SK-N-SH (cell line): ENCODE measurements at regions not wholly inside any gene's neighbourhood (a gene's known extent, or its start where the extent isn't known, plus 50 kb on each side); places are given as distances from the start of the nearest gene placed in this dataset.

Source experiments
- CTCF ChIA-PET: fragments of 300-600, 350-600 bp; formaldehyde crosslinking; extraction: SDS; loops from one replicate; lab custom pipeline; 2021; lab: Yijun Ruan, JAX
- POLR2A ChIA-PET: fragments of 350-600 bp; sonication (Branson Sonifier 250); formaldehyde crosslinking; extraction: SDS; loops from one replicate; lab custom pipeline; 2020; ENCODE audit warnings: antibody characterized with exemption, inconsistent platforms; lab: Yijun Ruan, JAX
- DNase-seq: peaks from one replicate; pipeline ENCODE4 v3.0.0; 2012
- H2AFZ ChIP-seq: fragments of 200-600 bp; sonication (generic); 2 replicates; pipeline ENCODE4 v1.8.1; 2016; ENCODE audit warnings: antibody characterized with exemption, mild to moderate bottlenecking, low read depth
- H3F3A ChIP-seq: fragments of 200-600 bp; sonication (generic); replicated peaks from 2 replicates; pipeline ENCODE3; 2016; ENCODE audit warnings: antibody characterized with exemption, mild to moderate bottlenecking; ENCODE audit not compliant: insufficient read depth
- H3K27ac ChIP-seq, 2 experiments: fragments of 200-500 bp in 1 of 2; fragments of 200-600 bp in 1 of 2; sonication (Bioruptor generic) in 1 of 2; sonication (generic), shearing (Covaris generic) in 1 of 2; 2 replicates each; pipeline versions ENCODE4 v1.5.1 to v1.6.1; 2014 to 2016; ENCODE audit warnings: low read depth in 2 of 2, inconsistent platforms in 1 of 2, low read length in 1 of 2, mild to moderate bottlenecking in 1 of 2, mixed read lengths in 1 of 2
- H3K27me3 ChIP-seq: fragments of 200-600 bp; sonication (generic), shearing (Covaris generic); 2 replicates; pipeline ENCODE4 v1.6.1; 2016; ENCODE audit warnings: mixed run types; ENCODE audit not compliant: insufficient read depth
- H3K36me3 ChIP-seq, 2 experiments: fragments of 200-500 bp in 1 of 2; fragments of 200-600 bp in 1 of 2; sonication (Bioruptor generic) in 1 of 2; sonication (generic) in 1 of 2; replicated peaks in 1 of 2; 2 replicates each; pipeline versions ENCODE3 to v1.5.1; 2014 to 2016; ENCODE audit warnings: low read length in 1 of 2, mild to moderate bottlenecking in 1 of 2; ENCODE audit not compliant: insufficient read depth in 2 of 2, control insufficient read depth in 1 of 2
- H3K4me1 ChIP-seq, 2 experiments: fragments of 200-500 bp in 1 of 2; fragments of 200-600 bp in 1 of 2; sonication (Bioruptor generic) in 1 of 2; sonication (generic), shearing (Covaris generic) in 1 of 2; 2 replicates each; pipeline versions ENCODE4 v1.5.1 to v1.6.1; 2014 to 2016; ENCODE audit warnings: low read depth in 1 of 2, low read length in 1 of 2, mixed run types in 1 of 2; ENCODE audit not compliant: insufficient read depth in 2 of 2, control insufficient read depth in 1 of 2
- H3K4me2 ChIP-seq: fragments of 200-600 bp; sonication (generic), shearing (Covaris generic); 2 replicates; pipeline ENCODE4 v1.6.1; 2017; ENCODE audit warnings: mixed run types
- H3K4me3 ChIP-seq, 2 experiments: fragments of 200-500 bp in 1 of 2; fragments of 200-600 bp in 1 of 2; sonication (Bioruptor generic) in 1 of 2; sonication (generic), shearing (Covaris generic) in 1 of 2; 2 replicates each; pipeline versions ENCODE4 v1.5.1 to v1.8.1; 2014 to 2016; ENCODE audit warnings: low read depth in 2 of 2, inconsistent platforms in 1 of 2, low read length in 1 of 2, mild to moderate bottlenecking in 1 of 2, mixed read lengths in 1 of 2, moderate library complexity in 1 of 2
- H3K79me2 ChIP-seq: fragments of 200-600 bp; sonication (generic); 2 replicates; pipeline ENCODE4 v1.8.1; 2017; ENCODE audit warnings: mild to moderate bottlenecking; ENCODE audit not compliant: insufficient read depth
- H3K9ac ChIP-seq: fragments of 200-600 bp; sonication (generic); 2 replicates; pipeline ENCODE4 v1.6.1; 2017; ENCODE audit warnings: mixed run types
- H3K9me2 ChIP-seq: fragments of 200-600 bp; sonication (generic); 2 replicates; pipeline ENCODE4 v1.6.1; 2017; ENCODE audit warnings: mixed run types
- H3K9me3 ChIP-seq: fragments of 200-600 bp; sonication (generic); 2 replicates; pipeline ENCODE4 v1.6.1; 2017; ENCODE audit warnings: mixed run types, mild to moderate bottlenecking, moderate library complexity
- H4K20me1 ChIP-seq: fragments of 200-600 bp; sonication (generic); 2 replicates; pipeline ENCODE4 v1.6.1; 2017; ENCODE audit warnings: mild to moderate bottlenecking, mixed run types; ENCODE audit not compliant: insufficient read depth
- CHD2 ChIP-seq: fragments of 150-350 bp; IDR thresholded peaks from 2 replicates; pipeline ENCODE4 v1.6.1; 2018; ENCODE audit warnings: low read length; ENCODE audit not compliant: partially characterized antibody
- ELF1 ChIP-seq: IDR thresholded peaks from 2 replicates; pipeline ENCODE4 v1.4.0; 2012
- EP300 ChIP-seq, 2 experiments: IDR thresholded peaks; 2 replicates each; pipeline versions ENCODE4 v1.4.0 to v1.6.1; 2012; ENCODE audit warnings: borderline replicate concordance in 1 of 2, low read depth in 1 of 2, low read length in 1 of 2
- FOXJ3 ChIP-seq: sonication (generic); formaldehyde crosslinking; IDR thresholded peaks from 2 replicates; pipeline ENCODE4 v1.5.1; 2020; ENCODE audit warnings: mild to moderate bottlenecking, missing genetic modification reagents
- JUND ChIP-seq: IDR thresholded peaks from 2 replicates; pipeline ENCODE4 v1.4.0; 2012
- MEF2A ChIP-seq: IDR thresholded peaks from 2 replicates; pipeline ENCODE4 v1.4.0; 2012; ENCODE audit warnings: low read depth, borderline replicate concordance
- NFIC ChIP-seq: IDR thresholded peaks from 2 replicates; pipeline ENCODE4 v1.4.0; 2012; ENCODE audit warnings: borderline replicate concordance
- RAD21 ChIP-seq: IDR thresholded peaks from 2 replicates; pipeline ENCODE4 v1.6.1; 2012; ENCODE audit warnings: mild to moderate bottlenecking, low read length
- RFX5 ChIP-seq: IDR thresholded peaks from 2 replicates; pipeline ENCODE4 v1.6.1; 2012; ENCODE audit warnings: mild to moderate bottlenecking, improper control_type of control experiment, low read length
- TAF1 ChIP-seq: IDR thresholded peaks from 2 replicates; pipeline ENCODE4 v1.6.1; 2012; ENCODE audit warnings: low read depth, mild to moderate bottlenecking, low read length, moderate library complexity, borderline replicate concordance
- WGBS: methylation state at CpG from one replicate; pipeline ENCODE4 v1.1.6; 2017; ENCODE audit warnings: low lambda C conversion rate; 5-methylcytosine and 5-hydroxymethylcytosine counted together
- TF ChIP-seq, protein P1 (sequence below): IDR thresholded peaks from 2 replicates; pipeline ENCODE4 v1.4.0; 2012; ENCODE audit warnings: low read depth, borderline replicate concordance

DNA sequence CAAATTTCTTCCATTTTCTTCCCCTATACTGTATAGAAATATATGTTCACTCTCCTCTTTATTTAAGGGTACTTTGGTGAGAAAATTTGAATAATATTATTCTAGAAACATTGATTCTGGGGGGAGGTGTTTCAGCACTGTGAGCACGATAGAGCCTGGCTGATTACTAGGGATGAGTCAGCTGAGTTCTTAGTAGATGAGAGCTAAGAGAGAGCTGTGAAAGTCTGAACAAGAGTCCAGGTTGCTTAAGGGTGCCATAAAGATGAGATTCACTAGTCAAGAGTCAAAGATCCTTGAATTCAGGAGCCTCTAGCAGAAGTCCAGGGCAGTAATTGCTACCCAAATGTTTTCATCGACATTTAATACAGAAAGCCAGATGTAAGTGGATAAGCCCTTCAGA, 756.6 kb upstream of the API5 start:
- Histone ChIP-seq H3K36me3 (no peaks in the 10 kb centered on the region), H3K27ac (no peak overlapping the region), H3K79me2 (no peaks in the 10 kb centered on the region), H3K27me3 (no peaks in the 10 kb centered on the region), H2AFZ (no peak overlapping the region), H3K4me3 (no peak overlapping the region), H3K9me2 (no peaks in the 10 kb centered on the region), H3K9me3 (peaks cover 6% of the 10 kb centered on the region; the same call in 1 of the 2 replicates), H3K4me2 (no peak overlapping the region), H3K4me1 (no peaks in the 10 kb centered on the region), H3F3A (no peaks in the 10 kb centered on the region), H4K20me1 (no peaks in the 10 kb centered on the region), H3K9ac (no peak overlapping the region)
- WGBS: 15% methylated on average over 2 of the region's 2 CpGs
- TF ChIP-seq MEF2A (no peak), CHD2 (no peak), RFX5 (no peak), TAF1 (no peak), JUND (no peak), FOXJ3 (CRISPR knock-in tag) (no peak), NFIC (no peak), EP300 (IDR thresholded peaks at IDR 0.05; ENCODE audit: borderline replicate concordance in 1 of 2, low read depth in 1 of 2, low read length in 1 of 2) (no peak)
- TF ChIP-seq, protein P1, sequence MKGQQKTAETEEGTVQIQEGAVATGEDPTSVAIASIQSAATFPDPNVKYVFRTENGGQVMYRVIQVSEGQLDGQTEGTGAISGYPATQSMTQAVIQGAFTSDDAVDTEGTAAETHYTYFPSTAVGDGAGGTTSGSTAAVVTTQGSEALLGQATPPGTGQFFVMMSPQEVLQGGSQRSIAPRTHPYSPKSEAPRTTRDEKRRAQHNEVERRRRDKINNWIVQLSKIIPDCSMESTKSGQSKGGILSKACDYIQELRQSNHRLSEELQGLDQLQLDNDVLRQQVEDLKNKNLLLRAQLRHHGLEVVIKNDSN: no peak
- POLR2A ChIA-PET: no interaction called here
- no peak for DNase-seq
- CTCF ChIA-PET: interaction anchor here (1.0 to 1.5 kb wide), 3 partner anchors 10 to 727 kb away, joined by 3 to 4 read pairs (median 3); no protein-coding TSS in a partner anchor

- H3K9me2 ChIP-seq: no peaks in the 10 kb centered on the region
- H4K20me1 ChIP-seq: 0 out of 2 replicates have a peak, but pooled peaks cover 2% of the 10 kb centered on the region
- no peak overlapping the region for H3K27ac ChIP-seq
- ChIA-PET CTCF (no interaction called here), POLR2A (no interaction called here)
- H2AFZ ChIP-seq: no peak overlapping the region
- H3K4me1 ChIP-seq: no peaks in the 10 kb centered on the region; a peak in 1 of 4 replicates
- H3K4me3 ChIP-seq: no peak overlapping the region
- DNase-seq: no peak
- H3K27me3 ChIP-seq: no peaks in the 10 kb centered on the region
- H3K4me2 ChIP-seq: no peak overlapping the region
- no peaks in the 10 kb centered on the region for H3K9me3 ChIP-seq
- H3F3A ChIP-seq: no peaks in the 10 kb centered on the region
- H3K9ac ChIP-seq: no peak overlapping the region
- WGBS: 72% methylated on average over 12 of the region's 12 CpGs
- no peaks in the 10 kb centered on the region for H3K79me2 ChIP-seq
- TF ChIP-seq RFX5 (no peak), RAD21 (no peak), TAF1 (no peak), ELF1 (no peak)
- TF ChIP-seq, all 33 proteins: peak for 0
- H3K36me3 ChIP-seq: no peaks in the 10 kb centered on the region
These were observed 740.5 kb upstream of the API5 start for GRCh38 chr11:42571131-42571877.
